SK-N-SH treated with all-trans-retinoic acid at 6 μM for 48 hours (cell line): ENCODE measurements at regions not wholly inside any gene's neighbourhood (a gene's known extent, or its start where the extent isn't known, plus 50 kb on each side); places are given as distances from the start of the nearest gene placed in this dataset.

Experiments used
- ARNTL ChIP-seq: fragments of 450-650 bp; formaldehyde crosslinking; IDR thresholded peaks from 2 replicates; pipeline ENCODE4 v1.5.0; 2020; ENCODE audit warnings: low read depth, mild to moderate bottlenecking, moderate library complexity, borderline replicate concordance
- OSR1 ChIP-seq: fragments of 250-450 bp; sonication (Bioruptor Pico); IDR thresholded peaks from 2 replicates; pipeline ENCODE4 v1.8.0; 2022; ENCODE audit warnings: moderate library complexity, mild to moderate bottlenecking, inconsistent platforms
- SNAI2 ChIP-seq: fragments of 250-450 bp; sonication (Bioruptor Pico); IDR thresholded peaks from 2 replicates; pipeline ENCODE4 v1.5.0; 2020; ENCODE audit warnings: mild to moderate bottlenecking, moderate library complexity
- TCF4 ChIP-seq: fragments of 250-450 bp; sonication (Bioruptor Pico); IDR thresholded peaks from 2 replicates; pipeline ENCODE4 v1.8.0; 2021; ENCODE audit warnings: mild to moderate bottlenecking, moderate library complexity, borderline replicate concordance
- TOX ChIP-seq: fragments of 250-450 bp; sonication (Bioruptor Pico); IDR thresholded peaks from 2 replicates; pipeline ENCODE4 v1.8.0; 2021; ENCODE audit warnings: mild to moderate bottlenecking, moderate library complexity, borderline replicate concordance
- TF ChIP-seq, protein P1 (sequence below): fragments of 250-450 bp; sonication (Bioruptor Pico); IDR thresholded peaks from 2 replicates; pipeline ENCODE4 v1.8.0; 2020; ENCODE audit warnings: mild to moderate bottlenecking, moderate library complexity, borderline replicate concordance
- TF ChIP-seq, protein P2 (sequence below): fragments of 250-450 bp; sonication (Bioruptor Pico); IDR thresholded peaks from 2 replicates; pipeline ENCODE4 v1.5.1; 2020; ENCODE audit warnings: low read depth, mild to moderate bottlenecking, moderate library complexity

GRCh38 chr6:18562726-18563125 lies 175.6 kb downstream of the RNF144B start:
- TF ChIP-seq ARNTL (CRISPR knock-in tag) (no peak), OSR1 (CRISPR knock-in tag) (no peak), TCF4 (CRISPR knock-in tag) (no peak), SNAI2 (CRISPR knock-in tag) (no peak), TOX (CRISPR knock-in tag) (no peak)
- TF ChIP-seq, protein P1, sequence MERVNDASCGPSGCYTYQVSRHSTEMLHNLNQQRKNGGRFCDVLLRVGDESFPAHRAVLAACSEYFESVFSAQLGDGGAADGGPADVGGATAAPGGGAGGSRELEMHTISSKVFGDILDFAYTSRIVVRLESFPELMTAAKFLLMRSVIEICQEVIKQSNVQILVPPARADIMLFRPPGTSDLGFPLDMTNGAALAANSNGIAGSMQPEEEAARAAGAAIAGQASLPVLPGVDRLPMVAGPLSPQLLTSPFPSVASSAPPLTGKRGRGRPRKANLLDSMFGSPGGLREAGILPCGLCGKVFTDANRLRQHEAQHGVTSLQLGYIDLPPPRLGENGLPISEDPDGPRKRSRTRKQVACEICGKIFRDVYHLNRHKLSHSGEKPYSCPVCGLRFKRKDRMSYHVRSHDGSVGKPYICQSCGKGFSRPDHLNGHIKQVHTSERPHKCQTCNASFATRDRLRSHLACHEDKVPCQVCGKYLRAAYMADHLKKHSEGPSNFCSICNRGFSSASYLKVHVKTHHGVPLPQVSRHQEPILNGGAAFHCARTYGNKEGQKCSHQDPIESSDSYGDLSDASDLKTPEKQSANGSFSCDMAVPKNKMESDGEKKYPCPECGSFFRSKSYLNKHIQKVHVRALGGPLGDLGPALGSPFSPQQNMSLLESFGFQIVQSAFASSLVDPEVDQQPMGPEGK (CRISPR knock-in tag): no peak
- TF ChIP-seq, protein P2, sequence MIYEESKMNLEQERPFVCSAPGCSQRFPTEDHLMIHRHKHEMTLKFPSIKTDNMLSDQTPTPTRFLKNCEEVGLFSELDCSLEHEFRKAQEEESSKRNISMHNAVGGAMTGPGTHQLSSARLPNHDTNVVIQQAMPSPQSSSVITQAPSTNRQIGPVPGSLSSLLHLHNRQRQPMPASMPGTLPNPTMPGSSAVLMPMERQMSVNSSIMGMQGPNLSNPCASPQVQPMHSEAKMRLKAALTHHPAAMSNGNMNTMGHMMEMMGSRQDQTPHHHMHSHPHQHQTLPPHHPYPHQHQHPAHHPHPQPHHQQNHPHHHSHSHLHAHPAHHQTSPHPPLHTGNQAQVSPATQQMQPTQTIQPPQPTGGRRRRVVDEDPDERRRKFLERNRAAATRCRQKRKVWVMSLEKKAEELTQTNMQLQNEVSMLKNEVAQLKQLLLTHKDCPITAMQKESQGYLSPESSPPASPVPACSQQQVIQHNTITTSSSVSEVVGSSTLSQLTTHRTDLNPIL (CRISPR knock-in tag): no peak
